HepG2 (cell line): ENCODE measurements at regions not wholly inside any gene's neighbourhood (a gene's known extent, or its start where the extent isn't known, plus 50 kb on each side); places are given as distances from the start of the nearest gene placed in this dataset.

Experiments used
- ATAC-seq: fragments of 200-7000 bp; cut with Tn5 transposase; 3 replicates; pipeline ENCODE4 v1.9.1; 2020; ENCODE audit warnings: mild to moderate bottlenecking, moderate library complexity
- BruUV-seq: library from RNA; stranded (reverse); fragments of 400-500 nt; replicated peaks from 2 replicates; lab custom pipeline; 2021; lab: Mats Ljungman, UMichigan
- CTCF ChIA-PET: fragments of 300-600 bp; formaldehyde crosslinking; extraction: SDS; loops from one replicate; lab custom pipeline; 2021; ENCODE audit warnings: low total read pairs, inconsistent platforms, low intra/inter-chr PET ratio; lab: Yijun Ruan, JAX
- POLR2A ChIA-PET: fragments of 350-600 bp; sonication (Branson Sonifier 250); formaldehyde crosslinking; loops from one replicate; lab custom pipeline; 2020; ENCODE audit warnings: antibody characterized with exemption, inconsistent platforms; lab: Yijun Ruan, JAX
- DNase-seq: peaks from one replicate; pipeline ENCODE4 v3.0.0-alpha.2; 2015; ENCODE audit warnings: low spot score
- FAIRE-seq: peaks from 3 replicates; lab custom pipeline; 2011; peaks lifted over from hg19 to GRCh38; lab: Jason Lieb, UNC
- H2AFZ ChIP-seq: one replicate; pipeline ENCODE4 v1.6.1; 2011; ENCODE audit warnings: low read length, inconsistent platforms
- H3K27ac ChIP-seq: fragments of 300-600 bp; 3 replicates; pipeline ENCODE4 v1.8.0; 2011; ENCODE audit warnings: mixed run types, mild to moderate bottlenecking, mixed read lengths, low read length, inconsistent platforms; ENCODE audit not compliant: insufficient read depth; ENCODE audit errors: extremely low read length
- H3K27me3 ChIP-seq, 2 experiments: fragments of 200-600 bp in 1 of 2; 2 replicates in 1 of 2; 3 replicates in 1 of 2; pipeline versions ENCODE4 v1.6.0 to v1.8.0; 2011; ENCODE audit warnings: low read length in 2 of 2, mild to moderate bottlenecking in 2 of 2, moderate library complexity in 2 of 2, inconsistent platforms in 1 of 2; ENCODE audit not compliant: insufficient read depth in 2 of 2, control insufficient read depth in 1 of 2
- H3K36me3 ChIP-seq, 2 experiments: fragments of 200-600 bp in 1 of 2; replicated peaks in 1 of 2; 2 replicates in 1 of 2; 3 replicates in 1 of 2; pipeline versions ENCODE4 v1.5.1 to v1.8.0; 2011; ENCODE audit warnings: low read length in 2 of 2, inconsistent platforms in 1 of 2; ENCODE audit not compliant: insufficient read depth in 2 of 2, control insufficient read depth in 1 of 2
- H3K4me1 ChIP-seq: 2 replicates; pipeline ENCODE4 v1.5.1; 2012; ENCODE audit warnings: low read length, inconsistent platforms; ENCODE audit not compliant: insufficient read depth
- H3K4me2 ChIP-seq: 2 replicates; pipeline ENCODE4 v1.6.0; 2011; ENCODE audit warnings: low read depth, low read length, inconsistent platforms
- H3K4me3 ChIP-seq, 3 experiments: fragments of 200-600 bp in 1 of 3; sonication (generic), shearing (Covaris generic) in 1 of 3; replicated peaks in 1 of 3; 2 replicates each; pipeline ENCODE4 v1.5.1; 2011 to 2016; ENCODE audit warnings: low read length in 3 of 3, inconsistent platforms in 2 of 3, low read depth in 2 of 3, mild to moderate bottlenecking in 2 of 3, control low read depth in 1 of 3, mixed read lengths in 1 of 3; ENCODE audit not compliant: insufficient read depth in 1 of 3
- H3K79me2 ChIP-seq: one replicate; pipeline ENCODE4 v1.6.1; 2011; ENCODE audit warnings: low read length, inconsistent platforms; ENCODE audit not compliant: insufficient read depth
- H3K9ac ChIP-seq: 2 replicates; pipeline ENCODE4 v1.6.0; 2011; ENCODE audit warnings: mild to moderate bottlenecking, low read depth, low read length, inconsistent platforms; ENCODE audit not compliant: insufficient read depth
- H3K9me3 ChIP-seq: 2 replicates; pipeline ENCODE4 v1.5.1; 2012; ENCODE audit warnings: mild to moderate bottlenecking, low read length
- H4K20me1 ChIP-seq: 2 replicates; pipeline ENCODE4 v1.6.0; 2011; ENCODE audit warnings: inconsistent platforms, mild to moderate bottlenecking, low read length, moderate library complexity; ENCODE audit not compliant: insufficient read depth
- CCAR2 ChIP-seq: fragments of 200-400 bp; formaldehyde crosslinking; optimal IDR thresholded peaks from 2 replicates; pipeline ENCODE3; 2018; ENCODE audit warnings: low read depth, mild to moderate bottlenecking, low read length, moderate library complexity
- CEBPB ChIP-seq: IDR thresholded peaks from 2 replicates; pipeline ENCODE4 v1.6.1; 2011; ENCODE audit warnings: low read depth, low read length, improper control_type of control experiment, borderline replicate concordance
- CEBPG ChIP-seq: IDR thresholded peaks from 2 replicates; pipeline ENCODE4 v1.6.1; 2016
- CTCF ChIP-seq: sonication (generic); formaldehyde crosslinking; IDR thresholded peaks from 2 replicates; pipeline ENCODE4 v1.5.0; 2020; ENCODE audit warnings: mild to moderate bottlenecking, missing genetic modification reagents, moderate library complexity
- EZH2 ChIP-seq: conservative IDR thresholded peaks from 2 replicates; pipeline ENCODE4 v1.6.1; 2012; ENCODE audit warnings: mild to moderate bottlenecking, low read depth, low read length, moderate library complexity
- HNRNPH1 ChIP-seq: fragments of 200-400 bp; formaldehyde crosslinking; optimal IDR thresholded peaks from 2 replicates; pipeline ENCODE3; 2017; ENCODE audit warnings: mild to moderate bottlenecking, low read depth, low read length
- MAFG ChIP-seq: sonication (generic); formaldehyde crosslinking; IDR thresholded peaks from 2 replicates; pipeline ENCODE4 v1.5.1; 2020; ENCODE audit warnings: mild to moderate bottlenecking, missing genetic modification reagents
- NR2C2 ChIP-seq: sonication (generic); formaldehyde crosslinking; IDR thresholded peaks from 2 replicates; pipeline ENCODE4 v1.4.0; 2020; ENCODE audit warnings: missing genetic modification reagents, mild to moderate bottlenecking, moderate library complexity, borderline replicate concordance
- REXO4 ChIP-seq: sonication (generic); formaldehyde crosslinking; IDR thresholded peaks from 2 replicates; pipeline ENCODE4 v1.8.0; 2022; ENCODE audit warnings: missing genetic modification reagents, mild to moderate bottlenecking, borderline replicate concordance
- RFXANK ChIP-seq: IDR thresholded peaks from 2 replicates; pipeline ENCODE4 v1.6.1; 2016
- SALL1 ChIP-seq: sonication (generic); formaldehyde crosslinking; IDR thresholded peaks from 2 replicates; pipeline ENCODE4 v1.8.0; 2022; ENCODE audit warnings: mild to moderate bottlenecking, missing genetic modification reagents
- SMC3 ChIP-seq: IDR thresholded peaks from 2 replicates; pipeline ENCODE4 v1.6.1; 2011; ENCODE audit warnings: low read length, improper control_type of control experiment
- SNAI1 ChIP-seq: sonication (generic); formaldehyde crosslinking; IDR thresholded peaks from 2 replicates; pipeline ENCODE4 v1.5.0; 2020; ENCODE audit warnings: mild to moderate bottlenecking, missing genetic modification reagents, borderline replicate concordance
- STAG1 ChIP-seq: sonication (generic); formaldehyde crosslinking; IDR thresholded peaks from 2 replicates; pipeline ENCODE4 v1.4.0; 2020; ENCODE audit warnings: missing genetic modification reagents
- U2AF2 ChIP-seq: fragments of 200-400 bp; formaldehyde crosslinking; IDR thresholded peaks from 2 replicates; pipeline ENCODE4 v1.6.1; 2017; ENCODE audit warnings: low read depth, mild to moderate bottlenecking, low read length
- ZKSCAN8 ChIP-seq: IDR thresholded peaks from 2 replicates; pipeline ENCODE4 v1.6.1; 2016; ENCODE audit warnings: borderline replicate concordance, missing genetic modification reagents, missing compliant biosample characterization
- ZNF576 ChIP-seq: sonication (generic); formaldehyde crosslinking; IDR thresholded peaks from 2 replicates; pipeline ENCODE4 v1.4.0; 2020; ENCODE audit warnings: mild to moderate bottlenecking, missing genetic modification reagents
- ZNF879 ChIP-seq: sonication (generic); formaldehyde crosslinking; IDR thresholded peaks from 2 replicates; pipeline ENCODE4 v1.8.1; 2023; ENCODE audit warnings: missing genetic modification reagents
- WGBS: methylation state at CpG from one replicate; pipeline ENCODE4 v1.1.6; 2017; ENCODE audit warnings: low lambda C conversion rate; 5-methylcytosine and 5-hydroxymethylcytosine counted together
- in situ Hi-C: cut with HindIII; loops from 2 replicates; pipeline ENCODE4 v1.10.0; 2017; ENCODE audit warnings: low pct_unique_long_range_greater_than_20kb; ENCODE audit not compliant: extremely low pct_ligation_motif_present
- intact Hi-C: fragments of 100-400 bp; cut with micrococcal nuclease; formaldehyde crosslinking; loops from one replicate; pipeline ENCODE4 v1.10.0; 2022; ENCODE audit not compliant: unreplicated experiment
- TF ChIP-seq, protein P1 (sequence below): fragments of 450-650 bp; IDR thresholded peaks from 2 replicates; pipeline ENCODE4 v1.6.1; 2017
- TF ChIP-seq, protein P2 (sequence below): sonication (generic); formaldehyde crosslinking; IDR thresholded peaks from 2 replicates; pipeline ENCODE4 v1.4.0; 2020; ENCODE audit warnings: missing genetic modification reagents; ENCODE audit errors: not compliant biosample characterization
- TF ChIP-seq, protein P3 (sequence below): fragments of 450-650 bp; IDR thresholded peaks from 2 replicates; pipeline ENCODE4 v1.6.1; 2017; ENCODE audit warnings: mild to moderate bottlenecking

DNA sequence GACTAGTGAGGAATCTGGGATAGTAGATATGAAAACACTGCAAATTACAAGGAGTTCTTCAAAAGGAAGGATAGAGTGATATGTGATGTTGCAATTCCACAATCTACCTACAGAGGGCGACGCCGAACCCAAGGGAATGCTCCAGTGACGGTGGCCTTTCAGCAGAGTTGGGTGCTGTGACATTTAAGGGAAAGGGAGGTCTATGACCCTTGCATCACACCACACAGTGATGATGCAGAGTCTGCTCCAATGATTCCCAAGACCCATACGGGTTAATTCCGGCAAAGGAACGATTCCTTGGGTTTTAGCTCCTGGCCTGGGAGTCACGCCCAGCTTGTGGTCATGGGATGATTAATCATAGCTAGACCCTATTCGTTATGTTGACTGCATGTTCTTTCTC lies 123.0 kb upstream of the IGSF21 start:
- Histone ChIP-seq H3K4me3 (no peak overlapping the region), H3K9ac (no peak overlapping the region), H4K20me1 (no peaks in the 10 kb centered on the region), H3K79me2 (no peaks in the 10 kb centered on the region), H3K4me2 (no peak overlapping the region), H2AFZ (no peak overlapping the region), H3K27me3 (peaks cover 0 to 9% of the 10 kb centered on the region in 2 experiments; a peak in 1 of 5 replicates), H3K36me3 (no peaks in the 10 kb centered on the region), H3K9me3 (no peaks in the 10 kb centered on the region), H3K27ac (no peak overlapping the region), H3K4me1 (no peaks in the 10 kb centered on the region)
- CTCF ChIA-PET, result no interaction called here
- DNase-seq, result peak; percentile 20
- ATAC-seq, result no peak
- FAIRE-seq, result peak; percentile 28
- BruUV-seq, result no TSS peak
- 11% methylated on average over 6 of the region's 9 CpGs for WGBS
- POLR2A ChIA-PET, result no interaction called here
- intact Hi-C loops (no loop called here), in situ Hi-C loops (no loop called here)
- TF ChIP-seq MAFG (CRISPR knock-in tag) (no peak), STAG1 (CRISPR knock-in tag) (peak; percentile 54), CTCF (CRISPR knock-in tag) (peak; percentile 67), ZNF576 (no peak), CEBPG (CRISPR knock-in tag) (peak; percentile 48), RFXANK (CRISPR knock-in tag) (no peak), SMC3 (peak; percentile 25; the same call in 1 of the 2 replicates), NR2C2 (CRISPR knock-in tag) (no peak), SNAI1 (CRISPR knock-in tag) (no peak), HNRNPH1 (no peak), SALL1 (no peak), EZH2 (no peak), U2AF2 (no peak), ZNF879 (CRISPR knock-in tag) (no peak), ZKSCAN8 (CRISPR knock-in tag) (no peak), CCAR2 (no peak), CEBPB (peak; percentile 61; the same call in 1 of the 2 replicates), REXO4 (CRISPR knock-in tag) (no peak)
- TF ChIP-seq, protein P1, sequence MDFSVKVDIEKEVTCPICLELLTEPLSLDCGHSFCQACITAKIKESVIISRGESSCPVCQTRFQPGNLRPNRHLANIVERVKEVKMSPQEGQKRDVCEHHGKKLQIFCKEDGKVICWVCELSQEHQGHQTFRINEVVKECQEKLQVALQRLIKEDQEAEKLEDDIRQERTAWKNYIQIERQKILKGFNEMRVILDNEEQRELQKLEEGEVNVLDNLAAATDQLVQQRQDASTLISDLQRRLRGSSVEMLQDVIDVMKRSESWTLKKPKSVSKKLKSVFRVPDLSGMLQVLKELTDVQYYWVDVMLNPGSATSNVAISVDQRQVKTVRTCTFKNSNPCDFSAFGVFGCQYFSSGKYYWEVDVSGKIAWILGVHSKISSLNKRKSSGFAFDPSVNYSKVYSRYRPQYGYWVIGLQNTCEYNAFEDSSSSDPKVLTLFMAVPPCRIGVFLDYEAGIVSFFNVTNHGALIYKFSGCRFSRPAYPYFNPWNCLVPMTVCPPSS, result no peak
- TF ChIP-seq, protein P2, sequence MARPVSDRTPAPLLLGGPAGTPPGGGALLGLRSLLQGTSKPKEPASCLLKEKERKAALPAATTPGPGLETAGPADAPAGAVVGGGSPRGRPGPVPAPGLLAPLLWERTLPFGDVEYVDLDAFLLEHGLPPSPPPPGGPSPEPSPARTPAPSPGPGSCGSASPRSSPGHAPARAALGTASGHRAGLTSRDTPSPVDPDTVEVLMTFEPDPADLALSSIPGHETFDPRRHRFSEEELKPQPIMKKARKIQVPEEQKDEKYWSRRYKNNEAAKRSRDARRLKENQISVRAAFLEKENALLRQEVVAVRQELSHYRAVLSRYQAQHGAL, result no peak
- TF ChIP-seq, protein P3, sequence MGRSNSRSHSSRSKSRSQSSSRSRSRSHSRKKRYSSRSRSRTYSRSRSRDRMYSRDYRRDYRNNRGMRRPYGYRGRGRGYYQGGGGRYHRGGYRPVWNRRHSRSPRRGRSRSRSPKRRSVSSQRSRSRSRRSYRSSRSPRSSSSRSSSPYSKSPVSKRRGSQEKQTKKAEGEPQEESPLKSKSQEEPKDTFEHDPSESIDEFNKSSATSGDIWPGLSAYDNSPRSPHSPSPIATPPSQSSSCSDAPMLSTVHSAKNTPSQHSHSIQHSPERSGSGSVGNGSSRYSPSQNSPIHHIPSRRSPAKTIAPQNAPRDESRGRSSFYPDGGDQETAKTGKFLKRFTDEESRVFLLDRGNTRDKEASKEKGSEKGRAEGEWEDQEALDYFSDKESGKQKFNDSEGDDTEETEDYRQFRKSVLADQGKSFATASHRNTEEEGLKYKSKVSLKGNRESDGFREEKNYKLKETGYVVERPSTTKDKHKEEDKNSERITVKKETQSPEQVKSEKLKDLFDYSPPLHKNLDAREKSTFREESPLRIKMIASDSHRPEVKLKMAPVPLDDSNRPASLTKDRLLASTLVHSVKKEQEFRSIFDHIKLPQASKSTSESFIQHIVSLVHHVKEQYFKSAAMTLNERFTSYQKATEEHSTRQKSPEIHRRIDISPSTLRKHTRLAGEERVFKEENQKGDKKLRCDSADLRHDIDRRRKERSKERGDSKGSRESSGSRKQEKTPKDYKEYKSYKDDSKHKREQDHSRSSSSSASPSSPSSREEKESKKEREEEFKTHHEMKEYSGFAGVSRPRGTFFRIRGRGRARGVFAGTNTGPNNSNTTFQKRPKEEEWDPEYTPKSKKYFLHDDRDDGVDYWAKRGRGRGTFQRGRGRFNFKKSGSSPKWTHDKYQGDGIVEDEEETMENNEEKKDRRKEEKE, result no peak
